SK-N-SH (cell line): ENCODE measurements at regions not wholly inside any gene's neighbourhood (a gene's known extent, or its start where the extent isn't known, plus 50 kb on each side); places are given as distances from the start of the nearest gene placed in this dataset.
A peak's percentile ranks its signal among the peaks of the same experiment; 100 is the strongest.

Experiments used
- CTCF ChIA-PET: fragments of 300-600, 350-600 bp; formaldehyde crosslinking; extraction: SDS; loops from one replicate; lab custom pipeline; 2021; lab: Yijun Ruan, JAX
- POLR2A ChIA-PET: fragments of 350-600 bp; sonication (Branson Sonifier 250); formaldehyde crosslinking; extraction: SDS; loops from one replicate; lab custom pipeline; 2020; ENCODE audit warnings: antibody characterized with exemption, inconsistent platforms; lab: Yijun Ruan, JAX
- DNase-seq: peaks from one replicate; pipeline ENCODE4 v3.0.0; 2012
- H2AFZ ChIP-seq: fragments of 200-600 bp; sonication (generic); 2 replicates; pipeline ENCODE4 v1.8.1; 2016; ENCODE audit warnings: antibody characterized with exemption, mild to moderate bottlenecking, low read depth
- H3F3A ChIP-seq: fragments of 200-600 bp; sonication (generic); replicated peaks from 2 replicates; pipeline ENCODE3; 2016; ENCODE audit warnings: antibody characterized with exemption, mild to moderate bottlenecking; ENCODE audit not compliant: insufficient read depth
- H3K27ac ChIP-seq, 2 experiments: fragments of 200-500 bp in 1 of 2; fragments of 200-600 bp in 1 of 2; sonication (Bioruptor generic) in 1 of 2; sonication (generic), shearing (Covaris generic) in 1 of 2; 2 replicates each; pipeline versions ENCODE4 v1.5.1 to v1.6.1; 2014 to 2016; ENCODE audit warnings: low read depth in 2 of 2, inconsistent platforms in 1 of 2, low read length in 1 of 2, mild to moderate bottlenecking in 1 of 2, mixed read lengths in 1 of 2
- H3K27me3 ChIP-seq: fragments of 200-600 bp; sonication (generic), shearing (Covaris generic); 2 replicates; pipeline ENCODE4 v1.6.1; 2016; ENCODE audit warnings: mixed run types; ENCODE audit not compliant: insufficient read depth
- H3K36me3 ChIP-seq, 2 experiments: fragments of 200-500 bp in 1 of 2; fragments of 200-600 bp in 1 of 2; sonication (Bioruptor generic) in 1 of 2; sonication (generic) in 1 of 2; replicated peaks in 1 of 2; 2 replicates each; pipeline versions ENCODE3 to v1.5.1; 2014 to 2016; ENCODE audit warnings: low read length in 1 of 2, mild to moderate bottlenecking in 1 of 2; ENCODE audit not compliant: insufficient read depth in 2 of 2, control insufficient read depth in 1 of 2
- H3K4me1 ChIP-seq, 2 experiments: fragments of 200-500 bp in 1 of 2; fragments of 200-600 bp in 1 of 2; sonication (Bioruptor generic) in 1 of 2; sonication (generic), shearing (Covaris generic) in 1 of 2; 2 replicates each; pipeline versions ENCODE4 v1.5.1 to v1.6.1; 2014 to 2016; ENCODE audit warnings: low read depth in 1 of 2, low read length in 1 of 2, mixed run types in 1 of 2; ENCODE audit not compliant: insufficient read depth in 2 of 2, control insufficient read depth in 1 of 2
- H3K4me2 ChIP-seq: fragments of 200-600 bp; sonication (generic), shearing (Covaris generic); 2 replicates; pipeline ENCODE4 v1.6.1; 2017; ENCODE audit warnings: mixed run types
- H3K4me3 ChIP-seq, 2 experiments: fragments of 200-500 bp in 1 of 2; fragments of 200-600 bp in 1 of 2; sonication (Bioruptor generic) in 1 of 2; sonication (generic), shearing (Covaris generic) in 1 of 2; 2 replicates each; pipeline versions ENCODE4 v1.5.1 to v1.8.1; 2014 to 2016; ENCODE audit warnings: low read depth in 2 of 2, inconsistent platforms in 1 of 2, low read length in 1 of 2, mild to moderate bottlenecking in 1 of 2, mixed read lengths in 1 of 2, moderate library complexity in 1 of 2
- H3K79me2 ChIP-seq: fragments of 200-600 bp; sonication (generic); 2 replicates; pipeline ENCODE4 v1.8.1; 2017; ENCODE audit warnings: mild to moderate bottlenecking; ENCODE audit not compliant: insufficient read depth
- H3K9ac ChIP-seq: fragments of 200-600 bp; sonication (generic); 2 replicates; pipeline ENCODE4 v1.6.1; 2017; ENCODE audit warnings: mixed run types
- H3K9me2 ChIP-seq: fragments of 200-600 bp; sonication (generic); 2 replicates; pipeline ENCODE4 v1.6.1; 2017; ENCODE audit warnings: mixed run types
- H3K9me3 ChIP-seq: fragments of 200-600 bp; sonication (generic); 2 replicates; pipeline ENCODE4 v1.6.1; 2017; ENCODE audit warnings: mixed run types, mild to moderate bottlenecking, moderate library complexity
- H4K20me1 ChIP-seq: fragments of 200-600 bp; sonication (generic); 2 replicates; pipeline ENCODE4 v1.6.1; 2017; ENCODE audit warnings: mild to moderate bottlenecking, mixed run types; ENCODE audit not compliant: insufficient read depth
- EP300 ChIP-seq, 2 experiments: IDR thresholded peaks; 2 replicates each; pipeline versions ENCODE4 v1.4.0 to v1.6.1; 2012; ENCODE audit warnings: borderline replicate concordance in 1 of 2, low read depth in 1 of 2, low read length in 1 of 2
- EZH2phosphoT487 ChIP-seq: fragments of 200-600 bp; sonication (generic); IDR thresholded peaks from 2 replicates; pipeline ENCODE4 v1.6.1; 2017; ENCODE audit warnings: low read depth, mixed run types, mild to moderate bottlenecking, antibody characterized with exemption, moderate library complexity, borderline replicate concordance
- FOSL2 ChIP-seq: IDR thresholded peaks from 2 replicates; pipeline ENCODE4 v1.4.0; 2012; ENCODE audit warnings: low read depth, mild to moderate bottlenecking, moderate library complexity, borderline replicate concordance
- FOXJ3 ChIP-seq: sonication (generic); formaldehyde crosslinking; IDR thresholded peaks from 2 replicates; pipeline ENCODE4 v1.5.1; 2020; ENCODE audit warnings: mild to moderate bottlenecking, missing genetic modification reagents
- FOXM1 ChIP-seq: IDR thresholded peaks from 2 replicates; pipeline ENCODE4 v1.4.0; 2012; ENCODE audit warnings: low read depth, mild to moderate bottlenecking
- MEF2A ChIP-seq: IDR thresholded peaks from 2 replicates; pipeline ENCODE4 v1.4.0; 2012; ENCODE audit warnings: low read depth, borderline replicate concordance
- NFIC ChIP-seq: IDR thresholded peaks from 2 replicates; pipeline ENCODE4 v1.4.0; 2012; ENCODE audit warnings: borderline replicate concordance
- RAD21 ChIP-seq: IDR thresholded peaks from 2 replicates; pipeline ENCODE4 v1.6.1; 2012; ENCODE audit warnings: mild to moderate bottlenecking, low read length
- RFX5 ChIP-seq: IDR thresholded peaks from 2 replicates; pipeline ENCODE4 v1.6.1; 2012; ENCODE audit warnings: mild to moderate bottlenecking, improper control_type of control experiment, low read length
- SMC3 ChIP-seq: IDR thresholded peaks from 2 replicates; pipeline ENCODE4 v1.6.1; 2012; ENCODE audit warnings: low read depth, low read length, improper control_type of control experiment
- TAF1 ChIP-seq: IDR thresholded peaks from 2 replicates; pipeline ENCODE4 v1.6.1; 2012; ENCODE audit warnings: low read depth, mild to moderate bottlenecking, low read length, moderate library complexity, borderline replicate concordance
- TCF12 ChIP-seq: IDR thresholded peaks from 2 replicates; pipeline ENCODE4 v1.4.0; 2012
- TEAD4 ChIP-seq: IDR thresholded peaks from 2 replicates; pipeline ENCODE4 v1.4.0; 2012; ENCODE audit warnings: mild to moderate bottlenecking, borderline replicate concordance; ENCODE audit not compliant: insufficient read depth
- YY1 ChIP-seq: IDR thresholded peaks from 2 replicates; pipeline ENCODE4 v1.4.0; 2012; ENCODE audit warnings: low read depth, mild to moderate bottlenecking
- WGBS: methylation state at CpG from one replicate; pipeline ENCODE4 v1.1.6; 2017; ENCODE audit warnings: low lambda C conversion rate; 5-methylcytosine and 5-hydroxymethylcytosine counted together
- TF ChIP-seq, protein P1 (sequence below): fragments of 150-350 bp; IDR thresholded peaks from 2 replicates; pipeline ENCODE4 v1.6.1; 2017; ENCODE audit warnings: antibody characterized with exemption, low read length, low read depth, borderline replicate concordance
- TF ChIP-seq, protein P2 (sequence below): fragments of 150-350 bp; IDR thresholded peaks from 2 replicates; pipeline ENCODE4 v1.6.1; 2016; ENCODE audit warnings: mild to moderate bottlenecking, low read depth, low read length
- TF ChIP-seq, protein P3 (sequence below): IDR thresholded peaks from 2 replicates; pipeline ENCODE4 v1.4.0; 2012; ENCODE audit warnings: low read depth
- TF ChIP-seq, protein P4 (sequence below): fragments of 200-600 bp; sonication (generic); IDR thresholded peaks from 2 replicates; pipeline ENCODE4 v1.6.1; 2017; ENCODE audit warnings: antibody characterized with exemption, mild to moderate bottlenecking, moderate library complexity

DNA sequence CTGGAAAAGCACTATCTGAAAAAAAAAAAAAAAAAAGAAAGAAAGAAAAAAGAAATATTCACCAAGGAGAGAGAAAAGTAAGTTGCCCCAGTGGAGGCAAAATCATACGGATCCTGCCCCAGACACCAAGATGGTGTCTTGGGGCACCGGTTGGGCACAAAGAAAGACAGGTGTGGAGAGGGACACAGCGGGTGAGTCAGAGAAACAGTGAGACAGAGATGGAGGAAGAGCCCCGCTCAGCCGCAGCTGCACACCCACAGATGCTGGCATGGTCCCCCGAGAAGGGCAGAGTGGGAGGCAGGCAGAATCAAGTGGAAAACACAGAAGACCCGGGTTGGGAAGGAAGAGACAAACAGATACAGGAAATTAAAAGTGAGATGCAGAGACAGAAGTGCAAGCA lies 129.7 kb upstream of the SMAD3 start (continued):
- TF ChIP-seq EP300 (IDR thresholded peaks at IDR 0.05; ENCODE audit: borderline replicate concordance in 1 of 2, low read depth in 1 of 2, low read length in 1 of 2), result no peak

DNA sequence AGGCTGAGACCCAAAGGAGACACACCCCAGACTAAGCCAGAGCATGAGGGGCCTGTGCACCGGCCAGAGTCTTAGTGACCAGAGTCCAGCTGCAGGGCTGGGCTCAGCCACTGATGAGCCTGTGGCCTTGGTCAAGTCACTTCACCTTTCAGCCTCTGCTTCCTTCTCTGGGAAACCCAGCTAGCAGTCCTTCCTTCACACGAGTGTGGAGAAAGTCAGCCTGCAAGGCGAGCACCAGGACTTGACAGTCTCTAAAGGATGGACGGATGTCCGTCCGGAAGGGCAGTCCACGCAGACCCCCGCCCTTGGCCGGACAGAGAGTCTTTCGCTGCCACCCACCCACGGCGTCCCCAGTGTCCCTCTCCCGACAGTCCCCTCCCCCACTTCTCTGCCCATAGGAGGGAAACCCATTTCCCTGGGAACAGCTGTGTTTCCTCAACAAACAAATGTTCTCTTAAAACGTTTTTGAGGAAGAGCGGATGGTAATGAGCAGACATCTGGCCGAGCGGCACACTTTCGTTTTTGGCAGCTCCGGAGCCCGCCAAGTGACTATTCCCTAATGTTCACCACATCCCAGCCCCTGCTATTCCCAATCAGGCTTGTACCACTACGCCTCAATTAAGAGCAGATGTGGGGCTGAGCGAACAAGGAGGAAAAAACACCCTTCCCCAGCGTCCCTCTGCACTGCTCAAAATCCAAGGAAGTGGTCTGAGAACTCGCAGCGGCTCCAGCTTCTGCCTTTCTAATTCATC lies 129.1 kb upstream of the SMAD3 start:
- no peaks in the 10 kb centered on the region for H3K9me2 ChIP-seq
- H3K79me2 ChIP-seq, result no peaks in the 10 kb centered on the region
- TF ChIP-seq TCF12 (peak; percentile 64), SMC3 (no peak)
- peak; percentile 55 for DNase-seq
- peak overlapping the region; percentile 81 for H2AFZ ChIP-seq
- peak overlapping the region in 1 of 2 experiments; percentile 3; a peak in 2 of 4 replicates for H3K27ac ChIP-seq
- ChIA-PET POLR2A (no interaction called here), CTCF (interaction anchor here (0.6 to 7.4 kb wide), 5 partner anchors 10 to 1255 kb away, joined by 3 to 44 read pairs (median 3); no protein-coding TSS in a partner anchor)
- H3K9me3 ChIP-seq, result no peaks in the 10 kb centered on the region
- peaks cover 21% of the 10 kb centered on the region for H3F3A ChIP-seq
- 52% methylated on average over 18 of the region's 25 CpGs for WGBS
- H4K20me1 ChIP-seq, result no peaks in the 10 kb centered on the region
- H3K4me3 ChIP-seq, result peak overlapping the region; percentile 31 to 36; a peak in 3 of 4 replicates
- peaks cover 13 to 19% of the 10 kb centered on the region in 2 experiments; a peak in 3 of 4 replicates for H3K4me1 ChIP-seq
- no peaks in the 10 kb centered on the region for H3K36me3 ChIP-seq
- H3K4me2 ChIP-seq, result peak overlapping the region; percentile 71
- H3K27me3 ChIP-seq, result no peaks in the 10 kb centered on the region
- H3K9ac ChIP-seq, result peak overlapping the region; percentile 34; the same call in 1 of the 2 replicates

DNA sequence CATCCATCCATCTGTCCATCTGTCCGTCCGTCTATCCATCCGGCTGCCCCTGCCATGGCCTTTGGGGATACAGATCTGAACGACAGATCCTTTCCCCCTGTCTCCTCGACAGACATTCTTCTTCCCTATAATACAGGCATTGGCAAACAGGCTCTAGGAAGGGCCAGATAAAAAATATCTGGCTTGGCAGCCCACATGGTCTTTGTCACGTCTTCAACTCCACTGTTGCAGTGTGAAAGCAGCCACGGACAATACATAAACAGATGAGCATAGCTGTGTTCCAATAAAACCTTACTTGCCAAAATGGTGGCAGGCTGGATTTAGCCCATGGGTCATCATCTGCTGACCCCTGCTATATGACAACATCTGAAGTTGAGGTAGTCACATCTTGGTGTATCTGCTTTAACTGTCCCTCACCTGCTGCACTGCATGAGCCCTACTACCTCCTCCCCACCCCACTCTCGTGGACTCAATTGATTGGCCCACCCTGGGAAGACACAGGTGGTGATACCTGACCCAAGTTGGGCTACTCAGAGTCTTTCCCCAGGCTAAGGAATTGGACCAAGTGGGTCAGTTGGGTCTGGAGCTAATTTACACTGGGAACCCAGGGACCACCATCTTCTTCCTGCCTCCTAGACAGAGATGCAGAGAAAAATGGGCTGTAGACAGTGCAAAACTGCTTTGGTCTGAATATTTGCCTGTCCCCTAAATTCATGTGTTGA lies 128.4 kb upstream of the SMAD3 start:
- ChIA-PET CTCF (interaction anchor here (0.6 to 7.4 kb wide), 3 partner anchors 9 to 1254 kb away, joined by 3 to 44 read pairs (median 3); no protein-coding TSS in a partner anchor), POLR2A (no interaction called here)
- Histone ChIP-seq H3K9me3 (no peaks in the 10 kb centered on the region), H4K20me1 (no peaks in the 10 kb centered on the region), H3K36me3 (no peaks in the 10 kb centered on the region), H3K4me1 (peaks cover 6 to 14% of the 10 kb centered on the region in 2 experiments; a peak in 3 of 4 replicates), H2AFZ (peak overlapping the region; percentile 81), H3K9ac (no peak overlapping the region), H3F3A (peaks cover 13% of the 10 kb centered on the region), H3K27ac (no peak overlapping the region; a peak in 2 of 4 replicates), H3K79me2 (no peaks in the 10 kb centered on the region), H3K4me2 (peak overlapping the region; percentile 71; the same call in 1 of the 2 replicates), H3K27me3 (no peaks in the 10 kb centered on the region), H3K4me3 (peak overlapping the region; percentile 31 to 36; a peak in 3 of 4 replicates), H3K9me2 (no peaks in the 10 kb centered on the region)
- TF ChIP-seq RAD21, result no peak
- TF ChIP-seq NFIC, result no peak
- TF ChIP-seq MEF2A, result no peak
- no peak for TF ChIP-seq FOXJ3 (CRISPR knock-in tag)
- TF ChIP-seq RFX5, result no peak
- TF ChIP-seq TAF1, result no peak
- no peak for TF ChIP-seq EP300 (IDR thresholded peaks at IDR 0.05; ENCODE audit: borderline replicate concordance in 1 of 2, low read depth in 1 of 2, low read length in 1 of 2)
- TF ChIP-seq YY1, result no peak
- TF ChIP-seq, protein P1, sequence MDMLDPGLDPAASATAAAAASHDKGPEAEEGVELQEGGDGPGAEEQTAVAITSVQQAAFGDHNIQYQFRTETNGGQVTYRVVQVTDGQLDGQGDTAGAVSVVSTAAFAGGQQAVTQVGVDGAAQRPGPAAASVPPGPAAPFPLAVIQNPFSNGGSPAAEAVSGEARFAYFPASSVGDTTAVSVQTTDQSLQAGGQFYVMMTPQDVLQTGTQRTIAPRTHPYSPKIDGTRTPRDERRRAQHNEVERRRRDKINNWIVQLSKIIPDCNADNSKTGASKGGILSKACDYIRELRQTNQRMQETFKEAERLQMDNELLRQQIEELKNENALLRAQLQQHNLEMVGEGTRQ, result no peak
- TF ChIP-seq EZH2phosphoT487, result no peak
- no peak for TF ChIP-seq TEAD4
- TF ChIP-seq FOSL2, result no peak
- TF ChIP-seq, protein P2, sequence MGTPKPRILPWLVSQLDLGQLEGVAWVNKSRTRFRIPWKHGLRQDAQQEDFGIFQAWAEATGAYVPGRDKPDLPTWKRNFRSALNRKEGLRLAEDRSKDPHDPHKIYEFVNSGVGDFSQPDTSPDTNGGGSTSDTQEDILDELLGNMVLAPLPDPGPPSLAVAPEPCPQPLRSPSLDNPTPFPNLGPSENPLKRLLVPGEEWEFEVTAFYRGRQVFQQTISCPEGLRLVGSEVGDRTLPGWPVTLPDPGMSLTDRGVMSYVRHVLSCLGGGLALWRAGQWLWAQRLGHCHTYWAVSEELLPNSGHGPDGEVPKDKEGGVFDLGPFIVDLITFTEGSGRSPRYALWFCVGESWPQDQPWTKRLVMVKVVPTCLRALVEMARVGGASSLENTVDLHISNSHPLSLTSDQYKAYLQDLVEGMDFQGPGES, result no peak
- no peak for TF ChIP-seq FOXM1
- TF ChIP-seq, protein P3, sequence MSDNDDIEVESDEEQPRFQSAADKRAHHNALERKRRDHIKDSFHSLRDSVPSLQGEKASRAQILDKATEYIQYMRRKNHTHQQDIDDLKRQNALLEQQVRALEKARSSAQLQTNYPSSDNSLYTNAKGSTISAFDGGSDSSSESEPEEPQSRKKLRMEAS, result no peak
- TF ChIP-seq, protein P4, sequence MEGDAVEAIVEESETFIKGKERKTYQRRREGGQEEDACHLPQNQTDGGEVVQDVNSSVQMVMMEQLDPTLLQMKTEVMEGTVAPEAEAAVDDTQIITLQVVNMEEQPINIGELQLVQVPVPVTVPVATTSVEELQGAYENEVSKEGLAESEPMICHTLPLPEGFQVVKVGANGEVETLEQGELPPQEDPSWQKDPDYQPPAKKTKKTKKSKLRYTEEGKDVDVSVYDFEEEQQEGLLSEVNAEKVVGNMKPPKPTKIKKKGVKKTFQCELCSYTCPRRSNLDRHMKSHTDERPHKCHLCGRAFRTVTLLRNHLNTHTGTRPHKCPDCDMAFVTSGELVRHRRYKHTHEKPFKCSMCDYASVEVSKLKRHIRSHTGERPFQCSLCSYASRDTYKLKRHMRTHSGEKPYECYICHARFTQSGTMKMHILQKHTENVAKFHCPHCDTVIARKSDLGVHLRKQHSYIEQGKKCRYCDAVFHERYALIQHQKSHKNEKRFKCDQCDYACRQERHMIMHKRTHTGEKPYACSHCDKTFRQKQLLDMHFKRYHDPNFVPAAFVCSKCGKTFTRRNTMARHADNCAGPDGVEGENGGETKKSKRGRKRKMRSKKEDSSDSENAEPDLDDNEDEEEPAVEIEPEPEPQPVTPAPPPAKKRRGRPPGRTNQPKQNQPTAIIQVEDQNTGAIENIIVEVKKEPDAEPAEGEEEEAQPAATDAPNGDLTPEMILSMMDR, result no peak
- DNase-seq, result no peak
- WGBS, result 66% methylated on average over 8 of the region's 8 CpGs
